ENCODE measurements at regions not wholly inside any gene's neighbourhood (a gene's known extent, or its start where the extent isn't known, plus 50 kb on each side); places are given as distances from the start of the nearest gene placed in this dataset.

GRCh38 chr2:180456801-180457200 lies 449.7 kb upstream of the CWC22 start:
- no peak for TF ChIP-seq CTCF (IDR thresholded peaks at IDR 0.05)
- no peak for TF ChIP-seq POLR2A (IDR thresholded peaks at IDR 0.05)
